IMR-90 (cell line): ENCODE measurements at regions not wholly inside any gene's neighbourhood (a gene's known extent, or its start where the extent isn't known, plus 50 kb on each side); places are given as distances from the start of the nearest gene placed in this dataset.

Source experiments
- ATAC-seq: fragments of 200-7000 bp; cut with Tn5 transposase; 2 replicates; pipeline ENCODE4 v1.9.1; 2020; ENCODE audit warnings: low read depth, mild to moderate bottlenecking, moderate library complexity
- BruUV-seq: library from RNA; stranded (reverse); fragments of 400-500 nt; replicated peaks from 2 replicates; lab custom pipeline; 2021; lab: Mats Ljungman, UMichigan
- CTCF ChIA-PET: fragments of 300-600 bp; formaldehyde crosslinking; extraction: SDS; loops from one replicate; lab custom pipeline; 2021; ENCODE audit warnings: antibody characterized with exemption; lab: Yijun Ruan, JAX
- POLR2A ChIA-PET: fragments of 300-600 bp; sonication (Branson Sonifier 250); formaldehyde crosslinking; loops from one replicate; lab custom pipeline; 2022; ENCODE audit warnings: antibody characterized with exemption; ENCODE audit not compliant: unreplicated experiment; lab: Charles Lee
- DNase-seq: peaks from one replicate; pipeline ENCODE4 v3.0.0; 2013
- H2AFZ ChIP-seq: replicated peaks from 2 replicates; pipeline ENCODE3; 2013; ENCODE audit warnings: low read length, mild to moderate bottlenecking; ENCODE audit not compliant: poor library complexity
- H2AK5ac ChIP-seq: 2 replicates; pipeline ENCODE4 v1.6.1; 2013; ENCODE audit warnings: low read depth, low read length, inconsistent platforms
- H2AK9ac ChIP-seq: replicated peaks from 2 replicates; pipeline ENCODE3; 2013; ENCODE audit warnings: mild to moderate bottlenecking, low read depth, low read length, moderate library complexity; ENCODE audit not compliant: poor library complexity
- H2BK120ac ChIP-seq: 2 replicates; pipeline ENCODE4 v1.6.1; 2013; ENCODE audit warnings: low read depth, low read length, inconsistent platforms
- H2BK15ac ChIP-seq: 3 replicates; pipeline ENCODE4 v1.6.1; 2013; ENCODE audit warnings: low read depth, low read length, inconsistent platforms
- H2BK20ac ChIP-seq: 2 replicates; pipeline ENCODE4 v1.6.1; 2013; ENCODE audit warnings: low read depth, mild to moderate bottlenecking, inconsistent platforms, low read length, moderate library complexity
- H2BK5ac ChIP-seq: 2 replicates; pipeline ENCODE4 v1.6.1; 2013; ENCODE audit warnings: mild to moderate bottlenecking, low read depth, low read length, inconsistent platforms; ENCODE audit not compliant: poor library complexity, severe bottlenecking
- H3K14ac ChIP-seq: replicated peaks from 2 replicates; pipeline ENCODE4 v1.6.1; 2013; ENCODE audit warnings: low read depth, low read length, inconsistent platforms
- H3K18ac ChIP-seq: 2 replicates; pipeline ENCODE4 v1.6.1; 2013; ENCODE audit warnings: low read depth, low read length, control low read depth
- H3K23ac ChIP-seq: 2 replicates; pipeline ENCODE4 v1.6.1; 2013; ENCODE audit warnings: low read depth, low read length, inconsistent platforms
- H3K27ac ChIP-seq: 2 replicates; pipeline ENCODE4 v1.5.1; 2013; ENCODE audit warnings: mild to moderate bottlenecking, control low read depth, low read length; ENCODE audit not compliant: insufficient read depth
- H3K27me3 ChIP-seq: 2 replicates; pipeline ENCODE4 v1.6.1; 2013; ENCODE audit warnings: low read length; ENCODE audit not compliant: control insufficient read depth, insufficient read depth
- H3K36me3 ChIP-seq: 2 replicates; pipeline ENCODE4 v1.6.1; 2013; ENCODE audit warnings: low read length, mixed read lengths; ENCODE audit not compliant: control insufficient read depth, insufficient read depth
- H3K4ac ChIP-seq: 2 replicates; pipeline ENCODE4 v1.6.1; 2013; ENCODE audit warnings: low read depth, low read length, inconsistent platforms
- H3K4me1 ChIP-seq: 2 replicates; pipeline ENCODE4 v1.6.1; 2013; ENCODE audit warnings: low read length, mixed read lengths; ENCODE audit not compliant: control insufficient read depth, insufficient read depth
- H3K4me2 ChIP-seq: 2 replicates; pipeline ENCODE4 v1.6.1; 2013; ENCODE audit warnings: low read depth, mild to moderate bottlenecking, control low read depth, low read length, moderate library complexity
- H3K4me3 ChIP-seq: 2 replicates; pipeline ENCODE4 v1.5.1; 2013; ENCODE audit warnings: low read depth, mild to moderate bottlenecking, control low read depth, low read length, moderate library complexity; ENCODE audit not compliant: insufficient read depth
- H3K56ac ChIP-seq: 2 replicates; pipeline ENCODE4 v1.6.1; 2013; ENCODE audit warnings: low read length, inconsistent platforms; ENCODE audit not compliant: insufficient read depth; ENCODE audit errors: extremely low read depth
- H3K79me1 ChIP-seq, 2 experiments: 2 replicates each; pipeline ENCODE4 v1.6.1; 2013; ENCODE audit warnings: low read length in 2 of 2, inconsistent platforms in 1 of 2, low read depth in 1 of 2
- H3K9ac ChIP-seq: 2 replicates; pipeline ENCODE4 v1.6.1; 2013; ENCODE audit warnings: low read depth, low read length, control low read depth
- H3K9me1 ChIP-seq: 2 replicates; pipeline ENCODE4 v1.6.1; 2013; ENCODE audit warnings: low read length, inconsistent platforms; ENCODE audit not compliant: insufficient read depth
- H3K9me3 ChIP-seq: 2 replicates; pipeline ENCODE4 v1.6.1; 2013; ENCODE audit warnings: low read length; ENCODE audit not compliant: control insufficient read depth, insufficient read depth
- H4K20me1 ChIP-seq: 2 replicates; pipeline ENCODE4 v1.6.1; 2013; ENCODE audit warnings: low read length, inconsistent platforms; ENCODE audit not compliant: insufficient read depth
- H4K5ac ChIP-seq: 2 replicates; pipeline ENCODE4 v1.6.1; 2013; ENCODE audit warnings: mild to moderate bottlenecking, low read depth, low read length, control low read depth
- H4K8ac ChIP-seq, 2 experiments: 2 replicates each; pipeline ENCODE4 v1.6.1; 2013; ENCODE audit warnings: low read depth in 2 of 2, low read length in 2 of 2, control low read depth in 1 of 2, inconsistent platforms in 1 of 2
- H4K91ac ChIP-seq: 2 replicates; pipeline ENCODE4 v1.6.1; 2013; ENCODE audit warnings: low read depth, low read length, inconsistent platforms; ENCODE audit not compliant: insufficient read depth
- CEBPB ChIP-seq: IDR thresholded peaks from 2 replicates; pipeline ENCODE4 v1.6.1; 2012; ENCODE audit warnings: low read depth, low read length, improper control_type of control experiment
- NFE2L2 ChIP-seq: fragments of 150-350 bp; IDR thresholded peaks from 2 replicates; pipeline ENCODE4 v1.6.1; 2016; ENCODE audit warnings: low read depth, mild to moderate bottlenecking, low read length
- WGBS, 2 experiments: methylation state at CpG; one replicate each; pipeline versions ENCODE4 v1.1.5 to v1.1.7; 2013; ENCODE audit warnings: missing lambda C conversion rate in 2 of 2; ENCODE audit not compliant: insufficient read length in 1 of 2; ENCODE audit errors: extremely low coverage in 2 of 2; 5-methylcytosine and 5-hydroxymethylcytosine counted together
- dilution Hi-C: fragments of 300-500 bp; cut with HindIII; formaldehyde crosslinking; loops from one replicate; pipeline ENCODE4 v1.14.3; 2018; ENCODE audit warnings: low sequenced_read_pairs; ENCODE audit not compliant: unreplicated experiment
- in situ Hi-C: fragments of 300-500 bp; cut with MboI; formaldehyde crosslinking; loops from 3 replicates; pipeline ENCODE4 v1.14.3; 2019; ENCODE audit warnings: low sequenced_read_pairs, inconsistent platforms, mixed read lengths
- intact Hi-C: fragments of 100-400 bp; cut with micrococcal nuclease; formaldehyde crosslinking; loops from 2 replicates; pipeline ENCODE4 v1.10.0; 2022

- no peak overlapping the region for H3K14ac ChIP-seq
- H3K4ac ChIP-seq, result peak overlapping the region; percentile 48
- DNase-seq, result peak; percentile 50
- no peaks in the 10 kb centered on the region for H3K27me3 ChIP-seq
- in situ Hi-C loops (no loop called here), intact Hi-C loops (loop anchor here (5.0 to 10.0 kb wide), 4 partner anchors 142 to 1068 kb away; no protein-coding TSS in a partner anchor), dilution Hi-C loops (no loop called here)
- ChIA-PET CTCF (interaction anchor here (0.7 to 1.6 kb wide), 4 partner anchors 225 to 1065 kb away, joined by 3 to 5 read pairs (median 3); no protein-coding TSS in a partner anchor), POLR2A (no interaction called here)
- 0 out of 3 replicates have a peak overlapping the region, but pooled peaks have one; percentile 25 for H2BK15ac ChIP-seq
- H3K4me3 ChIP-seq, result no peak overlapping the region
- no peak overlapping the region for H3K4me2 ChIP-seq
- H4K20me1 ChIP-seq, result 0 out of 2 replicates have a peak, but pooled peaks cover 3% of the 10 kb centered on the region
- no peak overlapping the region for H2AK9ac ChIP-seq
- H2BK120ac ChIP-seq, result peak overlapping the region; percentile 52
- H3K4me1 ChIP-seq, result peaks cover 7% of the 10 kb centered on the region
- peak; percentile 90 for ATAC-seq
- H2BK5ac ChIP-seq, result peak overlapping the region; percentile 2
- peak overlapping the region; percentile 47; the same call in 1 of the 2 replicates for H4K5ac ChIP-seq
- peak overlapping the region; percentile 2 for H3K18ac ChIP-seq
- peak overlapping the region; percentile 68 for H4K91ac ChIP-seq
- H3K56ac ChIP-seq, result 0 out of 2 replicates have a peak overlapping the region, but pooled peaks have one; percentile 12
- no peaks in the 10 kb centered on the region for H3K79me1 ChIP-seq
- H3K9ac ChIP-seq, result no peak overlapping the region
- H3K23ac ChIP-seq, result peak overlapping the region; percentile 8; the same call in 1 of the 2 replicates
- H4K8ac ChIP-seq, result peak overlapping the region in 1 of 2 experiments; percentile 25; a peak in 1 of 4 replicates
- no peaks in the 10 kb centered on the region for H3K9me3 ChIP-seq
- H3K9me1 ChIP-seq, result peaks cover 8% of the 10 kb centered on the region; the same call in 1 of the 2 replicates
- H3K36me3 ChIP-seq, result no peaks in the 10 kb centered on the region
- TF ChIP-seq CEBPB (0 out of 2 replicates have a peak, but pooled peaks have one; percentile 1), NFE2L2 (no peak)
- peak overlapping the region; percentile 53; the same call in 1 of the 2 replicates for H3K27ac ChIP-seq
- BruUV-seq, result no TSS peak
- 52% methylated on average over 3 of the region's 8 CpGs; no CpG with 5 or more reads in 1 of the 2 experiments for WGBS, 2 experiments
- peak overlapping the region; percentile 36; the same call in 1 of the 2 replicates for H2AK5ac ChIP-seq
- peak overlapping the region; percentile 59; the same call in 1 of the 2 replicates for H2BK20ac ChIP-seq
- peak overlapping the region; percentile 68 for H2AFZ ChIP-seq
These were observed 583.1 kb upstream of the CFAP20DC start for GRCh38 chr3:59632760-59633573.
